HG03378 (cell line): ENCODE measurements at regions not wholly inside any gene's neighbourhood (a gene's known extent, or its start where the extent isn't known, plus 50 kb on each side); places are given as distances from the start of the nearest gene placed in this dataset.

Experiments used
- ATAC-seq: cut with Tn5 transposase; IDR thresholded peaks from one replicate; pipeline ENCODE4 v1.9.1; 2021; ENCODE audit warnings: mild to moderate bottlenecking, moderate library complexity; ENCODE audit not compliant: unreplicated experiment

GRCh38 chr21:32135401-32136363 lies 143.2 kb downstream of the MIS18A start:
- peak; percentile 74 for ATAC-seq

GRCh38 chr21:32134441-32135130 lies 144.3 kb downstream of the MIS18A start:
- no peak for ATAC-seq

DNA sequence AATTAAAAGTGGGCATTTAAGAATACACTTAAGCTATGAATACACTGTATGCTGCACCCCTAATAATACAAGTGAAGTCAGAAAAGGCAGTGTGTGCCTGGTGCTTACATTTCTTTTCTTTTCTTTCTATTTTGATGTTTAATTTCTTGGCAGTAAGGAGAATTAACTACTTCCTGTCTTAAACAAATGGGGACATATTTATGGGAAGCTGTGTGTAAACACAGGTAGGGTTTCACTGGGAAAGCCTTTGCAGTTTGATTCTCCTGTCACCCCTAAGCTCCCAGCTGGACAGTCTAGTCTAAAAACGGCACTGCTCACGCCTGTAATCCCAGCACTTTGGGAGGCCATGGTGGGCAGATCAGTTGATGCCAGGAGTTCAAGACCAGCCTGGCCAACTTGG lies 146.0 kb downstream of the MIS18A start:
- no peak for ATAC-seq

GRCh38 chr21:32132409-32132808 lies 146.4 kb downstream of the MIS18A start:
- no peak for ATAC-seq

GRCh38 chr21:32131960-32132359 lies 146.9 kb downstream of the MIS18A start:
- ATAC-seq: no peak

GRCh38 chr21:32131164-32131563 lies 147.7 kb downstream of the MIS18A start:
- ATAC-seq: no peak

DNA sequence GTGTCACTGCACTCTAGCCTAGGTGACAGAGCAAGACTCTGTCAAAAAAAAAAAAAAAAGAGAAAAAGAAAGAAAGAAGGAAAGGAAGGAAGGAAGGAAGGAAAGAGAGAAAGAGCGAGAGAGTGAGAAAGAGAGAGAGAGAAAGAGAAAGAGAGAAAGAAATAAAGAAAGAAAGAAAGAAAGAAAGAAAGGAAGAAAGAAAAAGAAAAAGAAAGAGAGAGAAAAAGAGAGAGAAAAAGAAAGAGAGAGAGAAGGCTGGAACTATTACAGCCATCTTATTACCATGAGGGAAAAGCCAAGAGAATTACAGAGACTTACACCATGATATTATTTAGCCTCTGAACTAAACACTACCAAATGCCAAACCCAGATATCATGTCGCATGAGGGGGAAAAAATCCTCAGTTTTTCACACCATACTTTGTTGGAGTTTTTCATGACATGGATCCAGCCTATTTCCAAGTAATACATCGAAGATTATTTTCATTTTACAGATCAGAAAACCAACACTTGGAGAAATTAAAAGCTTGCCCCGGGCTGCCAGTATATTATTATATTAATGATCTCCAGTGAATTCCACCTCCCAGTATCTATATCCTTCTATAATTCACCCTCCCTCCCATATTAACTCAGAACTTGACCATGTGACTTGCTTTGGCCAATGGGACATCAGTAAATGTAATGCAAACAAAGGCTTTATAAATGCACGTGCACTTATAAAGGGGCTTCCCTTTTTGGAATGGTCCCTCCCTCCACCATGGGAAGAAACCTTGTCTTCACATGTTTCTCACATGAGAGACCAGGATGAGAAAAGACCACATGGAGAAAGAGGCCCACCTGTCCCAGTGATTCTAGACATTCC lies 148.6 kb downstream of the MIS18A start:
- ATAC-seq: no peak

DNA sequence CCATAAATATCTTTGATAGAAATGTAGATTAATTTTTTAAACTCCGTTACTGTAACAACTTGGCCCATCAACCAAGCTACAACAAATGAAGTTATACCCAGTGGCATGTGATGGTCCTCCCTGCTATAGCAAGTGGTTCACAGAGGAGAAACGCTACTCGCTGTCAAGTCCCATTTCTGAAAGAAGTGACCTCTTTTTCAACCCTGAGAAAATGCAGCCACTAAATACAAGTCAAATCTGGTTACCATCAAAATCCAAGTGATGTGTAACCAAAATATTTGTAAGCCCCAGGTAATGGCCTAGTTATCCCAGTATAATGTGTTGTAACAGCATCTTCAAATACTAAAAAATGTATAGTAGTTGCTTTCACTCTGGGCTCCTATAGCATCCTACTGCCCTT lies 151.8 kb downstream of the MIS18A start:
- no peak for ATAC-seq

DNA sequence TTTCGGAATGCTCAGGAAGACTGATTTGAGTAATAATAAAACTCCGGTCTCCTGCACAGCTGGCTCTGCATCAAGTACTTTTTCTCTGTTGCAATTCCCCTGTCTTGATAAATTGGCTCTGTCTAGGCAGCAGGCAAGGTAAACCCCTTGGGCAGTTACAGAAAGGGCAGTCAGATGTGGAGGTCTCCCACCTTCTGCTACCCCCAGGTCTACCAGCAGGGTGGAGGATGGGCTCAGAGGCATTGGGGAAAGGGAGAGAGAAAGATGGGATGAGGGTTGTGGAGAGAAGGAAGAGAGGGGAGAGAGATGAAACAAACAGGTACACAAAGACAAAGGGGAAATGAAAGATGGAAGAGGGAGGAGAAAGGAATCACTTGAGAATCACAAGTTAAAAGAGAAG lies 156.8 kb downstream of the MIS18A start:
- no peak for ATAC-seq

- no peak for ATAC-seq
Observed at GRCh38 chr21:32120230-32120629, 158.6 kb downstream of the MIS18A start.

DNA sequence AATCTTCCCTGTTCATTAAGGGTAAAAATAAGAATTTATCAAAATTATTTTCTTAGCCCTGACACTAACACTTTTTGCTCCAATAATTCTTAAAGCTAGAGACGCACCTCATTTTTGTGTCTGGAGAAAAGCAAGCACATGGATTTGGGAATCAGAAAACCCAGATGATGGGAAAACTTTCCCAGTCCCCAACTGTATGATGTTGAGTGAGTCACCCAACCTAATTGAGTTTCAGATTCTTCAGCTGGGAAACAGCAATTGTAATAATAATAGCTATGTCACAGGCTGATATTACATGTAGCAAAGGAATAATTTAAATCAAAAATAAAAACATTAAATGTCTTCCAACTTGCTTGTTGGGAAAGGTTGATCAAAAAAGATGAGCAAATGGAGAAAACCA lies 159.0 kb downstream of the MIS18A start:
- no peak for ATAC-seq

DNA sequence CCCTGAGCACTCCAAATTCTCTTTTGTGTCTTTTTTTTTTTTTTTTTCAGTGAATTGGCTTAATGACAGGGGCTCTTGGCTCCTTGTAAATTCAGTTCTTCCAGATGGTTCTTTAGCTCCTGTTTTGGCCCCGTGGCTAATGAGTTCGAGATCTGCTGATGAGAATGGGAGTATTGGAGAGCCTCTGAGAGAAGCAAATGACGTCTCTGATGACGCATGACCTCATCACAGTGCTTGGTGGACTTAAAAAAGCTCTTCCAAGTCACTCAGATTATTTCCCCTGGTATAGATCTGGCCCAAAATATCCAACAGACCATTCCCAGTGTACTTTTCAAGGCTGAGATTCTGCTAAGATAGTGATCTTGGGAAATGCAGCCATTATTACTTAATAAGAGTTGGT lies 159.5 kb downstream of the MIS18A start:
- no peak for ATAC-seq

DNA sequence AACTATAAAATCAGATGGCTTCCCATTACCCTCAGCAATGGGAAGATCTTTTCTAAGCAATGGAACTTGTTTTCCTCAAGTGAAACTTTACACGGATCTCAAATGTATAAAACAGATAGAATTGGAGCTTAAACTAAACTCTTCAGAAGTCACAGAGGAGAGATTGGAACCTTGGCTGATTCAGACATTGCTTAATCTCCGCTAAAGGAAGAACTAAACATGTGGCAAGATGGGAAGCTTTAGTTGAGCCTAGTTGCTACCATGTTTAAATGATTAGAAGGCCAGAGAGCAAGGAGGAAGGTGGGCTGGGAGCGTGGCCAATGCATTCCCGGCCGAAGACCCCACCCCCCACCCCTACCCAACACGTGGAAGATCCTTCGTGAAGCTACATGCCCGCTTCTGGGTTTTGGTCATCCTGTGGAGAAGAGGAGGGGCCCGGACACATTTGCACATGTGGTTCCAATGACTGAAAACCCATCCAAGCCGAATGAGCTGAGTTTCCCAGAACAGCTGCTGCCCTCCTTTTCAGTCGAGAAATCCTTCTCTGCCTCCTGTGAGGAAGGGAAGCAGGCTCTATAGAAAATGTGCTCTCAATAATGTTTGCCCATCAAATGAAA lies 164.3 kb downstream of the MIS18A start:
- no peak for ATAC-seq

DNA sequence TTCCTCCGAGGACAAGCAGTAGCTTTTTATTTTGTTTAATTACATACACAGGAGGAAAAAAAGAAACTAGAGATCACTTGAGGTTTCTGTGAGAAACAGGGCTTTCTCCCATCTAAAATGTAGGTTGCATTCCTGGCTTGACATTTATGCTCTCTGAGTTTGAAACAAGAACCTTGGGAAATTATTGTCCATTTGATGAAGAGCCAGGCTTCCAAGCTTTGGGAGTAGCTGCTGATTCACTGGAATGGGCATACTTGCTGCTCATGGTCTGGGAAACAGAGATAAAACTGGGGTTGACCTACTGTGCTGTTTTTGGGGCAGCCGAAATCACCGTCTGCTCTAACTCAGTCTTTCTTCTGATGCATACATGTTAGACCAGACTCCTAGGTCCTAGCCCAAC lies 165.4 kb downstream of the MIS18A start:
- ATAC-seq: no peak

GRCh38 chr21:32112195-32112594 lies 166.7 kb downstream of the MIS18A start:
- no peak for ATAC-seq

GRCh38 chr21:32108566-32108965 lies 170.3 kb downstream of the MIS18A start:
- ATAC-seq: no peak

DNA sequence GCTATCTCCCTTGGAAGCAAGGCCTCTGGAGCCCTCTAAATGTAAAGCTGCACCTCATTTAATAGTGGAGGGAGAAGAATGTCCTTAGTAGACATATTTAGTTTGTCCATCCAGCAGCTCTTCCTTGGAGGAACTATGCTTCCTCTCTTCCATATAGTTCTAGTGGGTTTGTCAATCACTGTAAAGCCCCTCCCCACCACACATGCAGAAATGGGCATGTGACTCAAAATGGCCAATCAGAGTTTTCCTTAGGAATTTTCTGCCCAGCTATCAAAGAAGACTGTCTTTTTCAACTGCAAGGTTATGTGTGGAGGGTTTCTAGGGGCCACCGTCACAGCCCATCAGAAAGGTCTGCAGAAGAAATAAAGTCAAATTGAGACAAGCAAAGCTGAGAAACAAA lies 175.5 kb downstream of the MIS18A start:
- no peak for ATAC-seq

- no peak for ATAC-seq
Observed at GRCh38 chr21:32102426-32102825, 176.4 kb downstream of the MIS18A start.

DNA sequence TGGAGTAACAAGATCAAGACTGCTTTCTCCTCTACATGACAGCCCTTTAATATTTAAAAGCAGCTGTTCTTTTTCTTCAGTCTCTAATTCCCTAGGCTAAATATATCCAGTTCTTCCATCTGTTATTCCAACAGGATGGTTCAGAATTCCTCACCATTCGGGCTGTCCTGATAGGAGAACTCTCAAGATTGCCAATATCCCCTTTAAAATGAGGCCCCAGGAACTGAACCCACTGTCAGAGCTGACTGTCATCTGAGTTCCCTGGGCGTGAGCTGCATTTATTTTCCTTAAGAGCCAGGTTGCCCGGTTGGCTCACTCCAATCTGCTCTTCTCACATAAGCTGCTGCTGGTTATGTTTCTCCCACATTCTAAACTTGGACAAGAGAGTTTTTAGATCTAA lies 177.6 kb downstream of the MIS18A start:
- no peak for ATAC-seq

DNA sequence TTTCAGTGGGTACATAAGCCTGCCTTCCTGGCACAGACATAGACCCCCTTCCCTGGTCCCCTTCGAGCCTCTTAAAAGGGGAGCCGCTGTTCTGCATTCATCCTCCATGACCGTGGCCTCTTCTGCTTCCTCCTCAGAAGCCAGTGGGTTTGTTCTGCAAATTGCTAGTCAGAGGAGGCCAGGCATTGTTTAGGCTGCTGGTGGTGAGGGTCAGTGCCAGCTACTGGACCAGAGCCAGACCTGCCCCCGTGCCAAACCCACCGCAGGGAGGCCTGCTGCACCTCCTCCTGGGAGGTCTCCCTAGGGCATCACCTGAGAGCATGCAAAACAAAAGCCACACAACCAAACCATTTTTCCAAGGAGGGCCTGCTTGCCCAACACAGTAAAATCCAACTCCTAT lies 178.4 kb downstream of the MIS18A start:
- no peak for ATAC-seq
